K562 (cell line): ENCODE measurements at regions not wholly inside any gene's neighbourhood (a gene's known extent, or its start where the extent isn't known, plus 50 kb on each side); places are given as distances from the start of the nearest gene placed in this dataset.

Source experiments
- ATAC-seq: fragments of 200-7000 bp; cut with Tn5 transposase; 3 replicates; pipeline ENCODE4 v1.9.1; 2020; ENCODE audit warnings: moderate library complexity
- BruUV-seq: library from RNA; stranded (reverse); fragments of 400-500 nt; replicated peaks from 2 replicates; lab custom pipeline; 2021; lab: Mats Ljungman, UMichigan
- CTCF ChIA-PET: fragments of 300-600 bp; formaldehyde crosslinking; extraction: SDS; loops from one replicate; lab custom pipeline; 2021; ENCODE audit warnings: low intra/inter-chr PET ratio; lab: Yijun Ruan, JAX
- POLR2A ChIA-PET: fragments of 300-600, 350-650 bp; sonication (Branson Sonifier 250); formaldehyde crosslinking; extraction: SDS; loops from one replicate; lab custom pipeline; 2021; ENCODE audit warnings: antibody characterized with exemption, inconsistent platforms; lab: Yijun Ruan, JAX
- DNase-seq, 4 experiments: peaks; one replicate each; pipeline versions ENCODE4 v3.0.0 to v3.0.0-alpha.2; 2011 to 2018; ENCODE audit warnings: low spot score in 3 of 4, mixed read lengths in 3 of 4; ENCODE audit errors: extremely low read depth in 1 of 4
- FAIRE-seq: peaks from 2 replicates; lab custom pipeline; 2011; peaks lifted over from hg19 to GRCh38; lab: Jason Lieb, UNC
- H2AFZ ChIP-seq: 2 replicates; pipeline ENCODE4 v1.6.0; 2011; ENCODE audit warnings: low read depth, low read length, control low read depth, inconsistent platforms
- H3K27ac ChIP-seq: fragments of 200-600 bp; 3 replicates; pipeline ENCODE4 v1.8.0; 2011; ENCODE audit warnings: low read depth, mild to moderate bottlenecking, control low read depth, inconsistent platforms, low read length, moderate library complexity, mixed read lengths; ENCODE audit errors: extremely low read depth
- H3K27me3 ChIP-seq, 2 experiments: fragments of 300-600 bp in 1 of 2; 2 replicates in 1 of 2; 3 replicates in 1 of 2; pipeline versions ENCODE4 v1.6.0 to v1.8.0; 2011; ENCODE audit warnings: inconsistent platforms in 2 of 2, low read length in 2 of 2, mild to moderate bottlenecking in 1 of 2, mixed read lengths in 1 of 2, moderate library complexity in 1 of 2; ENCODE audit not compliant: control insufficient read depth in 2 of 2, insufficient read depth in 2 of 2
- H3K36me3 ChIP-seq: fragments of 300-600 bp; 3 replicates; pipeline ENCODE4 v1.8.0; 2011; ENCODE audit warnings: mild to moderate bottlenecking, low read length, inconsistent platforms; ENCODE audit not compliant: control insufficient read depth, insufficient read depth
- H3K4me1 ChIP-seq, 2 experiments: fragments of 200-600 bp in 1 of 2; replicated peaks in 1 of 2; 2 replicates in 1 of 2; 3 replicates in 1 of 2; pipeline versions ENCODE4 v1.5.1 to v1.8.0; 2011; ENCODE audit warnings: inconsistent platforms in 2 of 2, low read length in 2 of 2, mild to moderate bottlenecking in 1 of 2, mixed read lengths in 1 of 2, moderate library complexity in 1 of 2; ENCODE audit not compliant: control insufficient read depth in 2 of 2, insufficient read depth in 2 of 2
- H3K4me2 ChIP-seq: 2 replicates; pipeline ENCODE4 v1.6.1; 2011; ENCODE audit warnings: low read length, control low read depth, inconsistent platforms, mixed read lengths; ENCODE audit not compliant: insufficient read depth
- H3K4me3 ChIP-seq: fragments of 200-600 bp; sonication (generic), shearing (Covaris generic); 2 replicates; pipeline ENCODE4 v1.5.1; 2016; ENCODE audit warnings: control low read depth, inconsistent platforms
- H3K79me2 ChIP-seq: fragments of 200-600 bp; 3 replicates; pipeline ENCODE4 v1.8.0; 2011; ENCODE audit warnings: low read length, inconsistent platforms; ENCODE audit not compliant: control insufficient read depth, insufficient read depth
- H3K9ac ChIP-seq, 2 experiments: 2 replicates each; pipeline versions ENCODE4 v1.6.0 to v1.6.1; 2011; ENCODE audit warnings: low read depth in 2 of 2, low read length in 2 of 2, control low read depth in 1 of 2, inconsistent platforms in 1 of 2, mild to moderate bottlenecking in 1 of 2, mixed read lengths in 1 of 2; ENCODE audit not compliant: insufficient read depth in 1 of 2
- H3K9me1 ChIP-seq: one replicate; pipeline ENCODE4 v1.6.0; 2011; ENCODE audit warnings: inconsistent platforms, mild to moderate bottlenecking, low read length, moderate library complexity; ENCODE audit not compliant: control insufficient read depth, insufficient read depth
- H3K9me3 ChIP-seq: replicated peaks from 2 replicates; pipeline ENCODE4 v1.5.1; 2011; ENCODE audit warnings: low read depth, low read length, inconsistent platforms; ENCODE audit not compliant: control insufficient read depth, insufficient read depth
- H4K20me1 ChIP-seq: replicated peaks from 2 replicates; pipeline ENCODE4 v1.6.1; 2011; ENCODE audit warnings: low read length, inconsistent platforms, mixed read lengths; ENCODE audit not compliant: control insufficient read depth, insufficient read depth
- BRD9 ChIP-seq: fragments of 450-650 bp; IDR thresholded peaks from 2 replicates; pipeline ENCODE4 v1.6.1; 2018; ENCODE audit warnings: low read depth; ENCODE audit not compliant: partially characterized antibody
- CBX5 ChIP-seq: IDR thresholded peaks from 2 replicates; pipeline ENCODE4 v1.6.1; 2014; ENCODE audit warnings: low read depth, borderline replicate concordance
- CEBPB ChIP-seq: fragments of 450-650 bp; IDR thresholded peaks from 2 replicates; pipeline ENCODE4 v1.6.1; 2016; ENCODE audit warnings: missing genetic modification characterization, missing compliant biosample characterization
- CEBPG ChIP-seq, 3 experiments: fragments of 200-800 bp in 1 of 3; sonication (Bioruptor generic) in 1 of 3; sonication (generic) in 1 of 3; formaldehyde crosslinking in 1 of 3; IDR thresholded peaks in 2 of 3; conservative IDR thresholded peaks in 1 of 3; 2 replicates each; pipeline versions ENCODE4 v1.6.1 to v1.8.0; 2016 to 2022; ENCODE audit warnings: missing compliant biosample characterization in 2 of 3, missing genetic modification characterization in 2 of 3, mild to moderate bottlenecking in 1 of 3, missing genetic modification reagents in 1 of 3
- GATAD2B ChIP-seq: fragments of 450-650 bp; IDR thresholded peaks from 2 replicates; pipeline ENCODE4 v1.6.1; 2017; ENCODE audit warnings: mild to moderate bottlenecking, borderline replicate concordance
- GTF2A2 ChIP-seq: IDR thresholded peaks from 2 replicates; pipeline ENCODE4 v1.6.1; 2016; ENCODE audit warnings: mild to moderate bottlenecking, missing genetic modification characterization, missing compliant biosample characterization
- MIER1 ChIP-seq: fragments of 450-650 bp; IDR thresholded peaks from 2 replicates; pipeline ENCODE4 v1.6.1; 2016; ENCODE audit warnings: antibody characterized with exemption, mild to moderate bottlenecking, low read depth
- RBM22 ChIP-seq: fragments of 200-400 bp; formaldehyde crosslinking; IDR thresholded peaks from 2 replicates; pipeline ENCODE4 v1.6.1; 2018; ENCODE audit warnings: low read length, low read depth; ENCODE audit not compliant: poor library complexity, severe bottlenecking
- SMAD4 ChIP-seq: fragments of 250-450 bp; sonication (Bioruptor Pico); conservative IDR thresholded peaks from 2 replicates; pipeline ENCODE4 v1.8.0; 2021; ENCODE audit warnings: inconsistent platforms, mild to moderate bottlenecking, moderate library complexity
- TARDBP ChIP-seq: fragments of 450-650 bp; IDR thresholded peaks from 2 replicates; pipeline ENCODE4 v1.6.1; 2016
- ZNF174 ChIP-seq: fragments of 250-450 bp; sonication (Bioruptor Pico); IDR thresholded peaks from 2 replicates; pipeline ENCODE4 v1.4.0; 2020; ENCODE audit warnings: mild to moderate bottlenecking
- ZNF282 ChIP-seq: sonication (generic); formaldehyde crosslinking; IDR thresholded peaks from 2 replicates; pipeline ENCODE4 v1.8.1; 2023; ENCODE audit warnings: missing genetic modification reagents
- ZSCAN32 ChIP-seq: fragments of 450-650 bp; formaldehyde crosslinking; IDR thresholded peaks from 2 replicates; pipeline ENCODE4 v1.4.0; 2020; ENCODE audit warnings: mild to moderate bottlenecking, moderate library complexity
- WGBS: fragments of 100-300 bp; shearing (Covaris generic); methylation state at CpG from one replicate; pipeline ENCODE4 v1.1.6; 2016; ENCODE audit warnings: low coverage, mixed read lengths; ENCODE audit not compliant: insufficient coverage; ENCODE audit errors: missing lambda C conversion rate; 5-methylcytosine and 5-hydroxymethylcytosine counted together
- in situ Hi-C: fragments of 300-500 bp; cut with MboI; formaldehyde crosslinking; loops from 4 replicates; pipeline ENCODE4 v1.15.0; 2018; ENCODE audit warnings: inconsistent platforms, mixed read lengths
- intact Hi-C: fragments of 100-400 bp; cut with micrococcal nuclease; formaldehyde crosslinking; loops from 2 replicates; pipeline ENCODE4 v1.14.2; 2022
- TF ChIP-seq, protein P1 (sequence below): fragments of 450-650 bp; formaldehyde crosslinking; IDR thresholded peaks from 2 replicates; pipeline ENCODE4 v1.4.0; 2020; ENCODE audit warnings: mild to moderate bottlenecking, moderate library complexity
- TF ChIP-seq, protein P2 (sequence below): fragments of 450-650 bp; conservative IDR thresholded peaks from 2 replicates; pipeline ENCODE4 v1.6.1; 2016; ENCODE audit warnings: missing genetic modification characterization, low read depth, mild to moderate bottlenecking, control low read depth, missing compliant biosample characterization

GRCh38 chr3:106014971-106015370 is 146.2 kb upstream of the CBLB start (continued):
- TF ChIP-seq GTF2A2 (tag) = no peak

- FAIRE-seq = no peak
- TF ChIP-seq SMAD4 (no peak), GATAD2B (no peak), MIER1 (no peak), CBX5 (no peak), BRD9 (no peak), CEBPG (CRISPR knock-in tag; IDR thresholded peaks at IDR 0.05) (peak; percentile 61; the same call in 1 of the 2 replicates), CEBPG (tag; conservative IDR thresholded peaks at IDR 0.05 in 1 of 2, IDR thresholded peaks at IDR 0.05 in 1 of 2) (peak; percentile 60 to 90), TARDBP (no peak), RBM22 (no peak), CEBPB (tag) (peak; percentile 93), ZNF174 (no peak), ZSCAN32 (CRISPR knock-in tag) (no peak), ZNF282 (CRISPR knock-in tag) (no peak)
- TF ChIP-seq, protein P1, sequence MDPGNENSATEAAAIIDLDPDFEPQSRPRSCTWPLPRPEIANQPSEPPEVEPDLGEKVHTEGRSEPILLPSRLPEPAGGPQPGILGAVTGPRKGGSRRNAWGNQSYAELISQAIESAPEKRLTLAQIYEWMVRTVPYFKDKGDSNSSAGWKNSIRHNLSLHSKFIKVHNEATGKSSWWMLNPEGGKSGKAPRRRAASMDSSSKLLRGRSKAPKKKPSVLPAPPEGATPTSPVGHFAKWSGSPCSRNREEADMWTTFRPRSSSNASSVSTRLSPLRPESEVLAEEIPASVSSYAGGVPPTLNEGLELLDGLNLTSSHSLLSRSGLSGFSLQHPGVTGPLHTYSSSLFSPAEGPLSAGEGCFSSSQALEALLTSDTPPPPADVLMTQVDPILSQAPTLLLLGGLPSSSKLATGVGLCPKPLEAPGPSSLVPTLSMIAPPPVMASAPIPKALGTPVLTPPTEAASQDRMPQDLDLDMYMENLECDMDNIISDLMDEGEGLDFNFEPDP (CRISPR knock-in tag) = no peak
- TF ChIP-seq, protein P2, sequence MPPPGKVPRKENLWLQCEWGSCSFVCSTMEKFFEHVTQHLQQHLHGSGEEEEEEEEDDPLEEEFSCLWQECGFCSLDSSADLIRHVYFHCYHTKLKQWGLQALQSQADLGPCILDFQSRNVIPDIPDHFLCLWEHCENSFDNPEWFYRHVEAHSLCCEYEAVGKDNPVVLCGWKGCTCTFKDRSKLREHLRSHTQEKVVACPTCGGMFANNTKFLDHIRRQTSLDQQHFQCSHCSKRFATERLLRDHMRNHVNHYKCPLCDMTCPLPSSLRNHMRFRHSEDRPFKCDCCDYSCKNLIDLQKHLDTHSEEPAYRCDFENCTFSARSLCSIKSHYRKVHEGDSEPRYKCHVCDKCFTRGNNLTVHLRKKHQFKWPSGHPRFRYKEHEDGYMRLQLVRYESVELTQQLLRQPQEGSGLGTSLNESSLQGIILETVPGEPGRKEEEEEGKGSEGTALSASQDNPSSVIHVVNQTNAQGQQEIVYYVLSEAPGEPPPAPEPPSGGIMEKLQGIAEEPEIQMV (tag) = no peak
- no TSS peak for BruUV-seq
- ChIA-PET POLR2A (no interaction called here), CTCF (no interaction called here)
- intact Hi-C loops = no loop called here
- ATAC-seq = no peak
- Histone ChIP-seq H3K4me2 (no peak overlapping the region), H3K9me1 (no peaks in the 10 kb centered on the region), H3K79me2 (no peaks in the 10 kb centered on the region), H3K36me3 (no peaks in the 10 kb centered on the region), H3K27me3 (no peaks in the 10 kb centered on the region), H4K20me1 (no peaks in the 10 kb centered on the region), H3K4me1 (no peaks in the 10 kb centered on the region), H3K4me3 (no peak overlapping the region), H3K9me3 (no peaks in the 10 kb centered on the region), H3K9ac (no peak overlapping the region), H3K27ac (no peak overlapping the region), H2AFZ (no peak overlapping the region)
- in situ Hi-C loops = no loop called here
- WGBS = 35% methylated on average over 4 of the region's 4 CpGs
- no peak for DNase-seq
Measured at GRCh38 chr3:106018102-106018501, 149.3 kb upstream of the CBLB start.
